ENCODE measurements at regions not wholly inside any gene's neighbourhood (a gene's known extent, or its start where the extent isn't known, plus 50 kb on each side); places are given as distances from the start of the nearest gene placed in this dataset.
"Not testable (repeated sequence)": the region's sequence is repeated elsewhere in the genome, so short reads cannot be mapped to it uniquely, and the experiment has no call there.

- peak; percentile 23; the same call in 1 of the 2 replicates for TF ChIP-seq CTCF (IDR thresholded peaks at IDR 0.05)
- no peak for TF ChIP-seq ZFX (IDR thresholded peaks at IDR 0.05; ENCODE audit: borderline replicate concordance)
- no peak overlapping the region for H3K27ac ChIP-seq
Observed at GRCh38 chr3:152910211-152910610, 75.3 kb downstream of the P2RY1 start.

GRCh38 chr3:152910966-152911365 is 76.0 kb downstream of the P2RY1 start:
- TF ChIP-seq CTCF (IDR thresholded peaks at IDR 0.05) = no peak
- TF ChIP-seq ZFX (IDR thresholded peaks at IDR 0.05; ENCODE audit: borderline replicate concordance) = no peak
- no peak overlapping the region for H3K27ac ChIP-seq

GRCh38 chr3:152914743-152915142 is 79.8 kb downstream of the P2RY1 start:
- not testable (repeated sequence) for H3K27ac ChIP-seq

GRCh38 chr3:152915695-152916094 is 80.8 kb downstream of the P2RY1 start:
- no peak overlapping the region for H3K27ac ChIP-seq
- TF ChIP-seq CTCF (IDR thresholded peaks at IDR 0.05) (no peak), ZFX (IDR thresholded peaks at IDR 0.05; ENCODE audit: borderline replicate concordance) (no peak)

- no peak for TF ChIP-seq CTCF (IDR thresholded peaks at IDR 0.05)
- no peak for TF ChIP-seq ZFX (IDR thresholded peaks at IDR 0.05; ENCODE audit: borderline replicate concordance)
Observed at GRCh38 chr3:152916753-152917279, 81.9 kb downstream of the P2RY1 start.

GRCh38 chr3:152921351-152921750 is 86.4 kb downstream of the P2RY1 start:
- TF ChIP-seq CTCF (IDR thresholded peaks at IDR 0.05) = no peak
- no peak for TF ChIP-seq ZFX (IDR thresholded peaks at IDR 0.05; ENCODE audit: borderline replicate concordance)
- H3K27ac ChIP-seq = no peak overlapping the region

More at GRCh38 chr3:152916753-152917279, 81.9 kb downstream of the P2RY1 start:
- H3K27ac ChIP-seq = no peak overlapping the region

- TF ChIP-seq CTCF (IDR thresholded peaks at IDR 0.05) (no peak), ZFX (IDR thresholded peaks at IDR 0.05; ENCODE audit: borderline replicate concordance) (no peak)
- H3K27ac ChIP-seq = no peak overlapping the region
Observed at GRCh38 chr3:152922554-152922953, 87.6 kb downstream of the P2RY1 start.

- no peak for TF ChIP-seq ZFX (IDR thresholded peaks at IDR 0.05; ENCODE audit: borderline replicate concordance)
- no peak for TF ChIP-seq CTCF (IDR thresholded peaks at IDR 0.05)
- no peak overlapping the region for H3K27ac ChIP-seq
Observed at GRCh38 chr3:152927131-152927530, 92.2 kb downstream of the P2RY1 start.

Measured in 22Rv1 (cell line).